NCI-H2227 treated with DMSO at 0.1 percent for 48 hours (cell line): ENCODE measurements at regions not wholly inside any gene's neighbourhood (a gene's known extent, or its start where the extent isn't known, plus 50 kb on each side); places are given as distances from the start of the nearest gene placed in this dataset.

Source experiments
- DNase-seq: peaks from one replicate; lab custom pipeline; 2025; lab: John Stamatoyannopoulos, UW

DNA sequence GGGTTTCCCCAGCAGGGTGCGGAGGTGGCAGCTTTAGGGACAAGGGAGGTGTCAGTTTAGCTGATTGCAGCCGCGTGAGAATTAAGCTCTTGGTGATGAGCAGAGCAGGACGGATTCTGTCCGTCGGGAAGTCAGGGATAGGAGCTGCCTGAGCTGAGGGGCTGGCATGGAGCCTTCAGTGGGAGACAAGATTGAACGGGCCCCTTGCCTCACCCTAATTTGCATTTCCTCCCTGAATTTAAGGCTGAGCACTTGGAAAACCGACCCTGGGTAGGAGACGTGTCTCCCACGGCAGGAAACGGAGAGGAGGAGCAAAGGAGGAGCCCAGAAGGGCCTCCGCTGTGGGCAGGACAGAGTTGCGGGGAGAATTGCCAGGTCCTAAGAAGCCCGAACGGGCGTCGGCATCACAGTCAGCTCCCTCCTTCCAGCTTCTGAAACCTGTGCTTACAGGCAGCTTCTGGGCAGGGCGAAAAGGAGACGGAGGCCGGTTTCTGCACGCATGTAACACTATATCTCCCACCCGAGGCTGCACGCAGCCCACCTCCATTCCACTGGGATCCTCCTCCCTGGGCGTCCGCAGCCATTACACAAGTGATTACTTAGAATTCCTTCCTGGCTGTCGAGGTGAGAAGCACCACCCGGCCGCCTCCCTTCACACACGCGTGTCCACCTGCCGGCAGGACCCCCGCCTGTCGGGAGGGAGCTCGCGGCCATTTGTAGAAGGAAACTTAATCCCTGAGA, 345.8 kb downstream of the BRD1 start:
- DNase-seq: no peak

DNA sequence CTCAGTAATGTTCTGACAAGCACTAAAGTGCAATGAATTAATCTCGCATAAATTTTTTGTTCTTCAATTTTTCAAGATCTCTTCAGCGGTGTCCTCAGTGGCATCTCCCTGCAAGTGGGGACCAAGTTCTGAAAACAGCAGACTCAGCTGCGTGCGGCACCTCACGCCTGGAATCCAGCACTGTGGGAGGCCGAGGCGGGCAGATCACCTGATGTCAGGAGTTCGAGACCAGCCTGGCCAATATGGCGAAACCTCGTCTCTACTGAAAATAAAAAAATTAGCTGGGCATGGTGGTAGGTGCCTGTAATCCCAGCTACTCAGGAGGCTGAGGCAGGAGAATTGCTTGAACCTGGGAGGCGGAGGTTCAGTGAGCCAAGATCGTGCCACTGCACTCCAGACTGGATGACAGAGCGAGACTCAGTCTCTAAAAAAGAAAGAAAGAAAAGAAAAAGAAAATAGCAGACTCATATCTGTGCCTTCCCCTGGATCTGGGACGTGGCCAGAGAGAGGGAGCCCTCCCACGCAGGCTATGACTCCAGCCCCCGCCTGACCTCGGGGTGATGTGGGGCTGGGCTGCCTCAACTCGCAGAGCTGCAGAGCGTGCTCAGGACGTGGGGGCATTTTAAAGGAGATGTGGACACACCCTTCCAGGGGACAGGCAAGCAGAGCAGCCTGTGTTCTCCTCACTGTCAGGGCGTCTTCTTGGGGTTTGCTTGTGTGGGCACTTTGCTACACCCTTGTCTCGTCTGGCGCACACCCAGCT, 346.6 kb downstream of the BRD1 start:
- no peak for DNase-seq

DNA sequence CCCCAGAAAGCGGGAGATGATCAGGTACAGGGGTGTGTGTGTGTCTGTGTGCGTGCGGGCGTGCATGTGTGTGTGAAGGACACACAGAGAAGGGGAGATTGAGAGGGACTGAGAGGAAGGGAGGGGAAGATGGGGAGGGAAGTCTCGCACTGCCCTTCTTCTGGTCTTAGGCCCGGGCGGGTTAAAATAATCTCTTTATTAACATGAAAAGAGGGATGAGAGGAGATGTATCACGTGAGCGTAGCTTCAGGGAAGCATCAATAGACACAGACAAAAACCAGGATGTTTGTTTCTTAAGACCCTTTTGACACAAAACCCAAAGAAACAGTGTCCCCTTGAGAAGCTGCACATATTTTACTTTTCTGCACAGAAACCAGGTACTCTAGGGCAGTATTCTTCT, 347.3 kb downstream of the BRD1 start:
- no peak for DNase-seq

DNA sequence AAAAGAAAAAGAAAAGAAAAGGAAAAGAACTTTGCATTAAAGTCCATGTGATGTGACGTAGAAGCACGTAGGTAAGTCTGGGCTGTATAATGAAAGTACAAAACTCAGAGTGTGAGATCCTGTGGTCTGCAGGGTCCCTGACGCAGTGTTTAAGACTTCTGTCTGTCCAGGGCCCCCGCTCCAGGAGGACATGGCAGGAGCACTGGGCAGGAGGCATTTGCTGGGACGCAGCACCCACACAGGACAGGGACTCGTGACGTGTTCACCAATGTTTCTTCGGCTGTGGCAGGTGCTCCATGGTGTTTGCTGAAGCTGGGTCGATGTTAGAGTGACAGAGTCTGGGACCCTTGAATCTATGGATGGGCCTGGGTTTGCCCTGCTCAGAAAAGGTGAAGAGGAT, 348.1 kb downstream of the BRD1 start:
- no peak for DNase-seq

DNA sequence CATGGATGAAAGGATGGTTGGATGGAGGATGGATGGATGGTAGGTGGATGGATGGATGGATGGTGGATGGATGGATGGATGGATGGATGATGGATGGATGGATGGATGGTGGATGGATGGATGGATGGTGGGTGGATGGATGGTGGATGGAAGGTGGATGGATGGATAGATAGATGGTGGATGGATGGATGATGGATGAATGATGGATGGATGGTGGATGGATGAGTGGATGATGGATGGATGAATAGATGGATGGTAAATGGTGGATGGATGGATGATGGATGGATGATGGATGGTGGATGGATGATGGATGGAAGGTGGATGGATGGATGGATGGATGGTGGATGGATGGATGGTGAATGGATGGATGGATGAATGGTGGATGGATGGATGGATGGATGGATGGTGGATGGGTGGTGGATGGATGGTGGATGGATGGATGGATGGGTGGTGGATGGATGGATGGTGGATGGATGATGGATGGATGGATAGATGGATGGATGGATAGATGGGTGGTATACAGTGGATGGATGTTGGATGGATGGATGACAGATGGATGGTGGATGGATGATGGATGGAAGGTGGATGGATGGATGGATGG, 350.8 kb downstream of the BRD1 start:
- no peak for DNase-seq

DNA sequence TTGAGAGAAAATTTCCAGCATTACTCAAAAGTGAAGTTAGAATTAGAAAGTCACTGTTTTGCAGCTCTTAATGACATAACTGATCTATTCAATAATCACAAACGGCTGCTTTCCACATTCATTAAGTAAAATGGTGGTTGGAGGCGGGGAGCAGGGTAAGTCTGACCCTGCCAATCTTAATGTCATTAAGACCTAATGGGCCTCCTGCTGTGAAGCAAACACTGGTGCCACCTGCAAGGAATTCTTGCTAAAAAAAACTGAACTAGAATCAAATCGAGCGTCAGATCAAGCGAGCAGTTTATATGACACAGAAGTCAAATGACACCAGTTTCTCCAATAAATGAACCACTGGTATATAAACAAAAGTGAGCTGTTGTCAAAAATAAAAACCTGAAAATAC, 351.5 kb downstream of the BRD1 start:
- no peak for DNase-seq

DNA sequence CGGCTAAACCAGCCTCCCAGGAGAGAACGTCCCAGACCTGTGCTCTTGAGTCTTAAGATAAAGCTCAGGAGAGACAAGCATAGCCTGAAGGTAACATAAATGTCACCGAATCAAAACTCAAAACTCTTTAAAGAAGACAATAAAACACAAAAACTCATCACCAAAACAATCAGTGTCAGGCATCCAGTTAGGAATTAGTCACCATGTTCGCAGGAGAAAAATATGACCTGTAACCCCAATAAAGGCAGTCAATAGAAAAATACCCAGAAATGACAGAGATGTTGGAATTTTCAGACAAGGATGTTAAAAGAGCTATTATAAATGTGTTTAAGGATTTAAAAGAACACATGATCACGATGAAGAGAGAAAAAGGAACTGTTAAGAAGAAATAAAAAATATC, 352.4 kb downstream of the BRD1 start:
- no peak for DNase-seq

DNA sequence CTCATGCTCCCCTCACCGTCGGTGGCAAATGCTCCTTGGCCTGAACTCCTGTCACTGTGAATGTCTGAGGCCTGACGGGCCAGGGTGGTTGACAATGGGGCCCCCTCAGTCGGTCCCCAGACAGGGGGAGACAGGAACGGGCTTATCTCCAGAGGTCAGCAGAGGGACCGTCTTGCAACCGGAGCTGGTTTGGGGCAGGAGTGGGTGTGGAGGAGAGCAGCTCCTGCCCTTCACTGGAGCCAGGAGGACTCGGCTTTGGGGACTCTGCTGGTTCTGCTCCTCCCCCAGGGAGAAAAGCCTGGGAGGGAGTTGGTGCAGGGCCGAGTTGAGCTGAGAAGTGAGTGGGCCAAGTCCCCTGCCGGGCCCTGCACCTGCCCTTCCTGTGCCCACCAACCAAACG, 354.4 kb downstream of the BRD1 start:
- no peak for DNase-seq

DNA sequence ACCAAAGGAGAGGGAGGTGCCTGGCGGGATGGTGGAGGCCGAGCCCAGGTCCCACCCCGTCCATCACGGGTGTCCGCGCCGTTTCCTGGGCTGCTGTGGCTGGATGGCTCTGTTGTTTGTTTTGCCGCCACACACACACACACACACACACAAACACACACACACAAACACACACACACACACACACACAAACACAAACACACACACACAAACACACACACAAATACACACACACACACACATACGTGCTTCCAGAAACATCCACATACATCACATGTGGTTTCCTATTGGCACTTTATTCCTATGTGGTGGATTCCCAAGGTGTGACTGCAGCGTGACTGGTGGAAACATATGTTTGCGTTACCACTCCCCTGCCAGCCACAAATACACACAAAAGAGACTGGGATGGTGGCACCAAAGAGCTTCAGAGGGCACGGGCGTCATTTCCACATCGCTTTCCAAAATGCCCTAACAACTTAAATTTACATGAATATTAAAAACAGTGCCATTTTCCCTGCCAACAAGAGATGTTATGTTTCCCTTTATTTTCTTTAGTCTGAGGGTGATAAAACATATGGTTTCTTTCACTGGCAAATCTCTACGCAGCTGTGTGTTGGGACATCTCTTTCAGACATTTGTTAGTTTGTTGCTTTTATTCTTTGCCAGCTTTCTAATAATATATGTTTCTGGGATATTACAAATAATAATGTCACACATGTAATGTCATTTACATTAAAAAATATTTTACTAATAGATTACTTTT, 356.8 kb downstream of the BRD1 start:
- no peak for DNase-seq

DNA sequence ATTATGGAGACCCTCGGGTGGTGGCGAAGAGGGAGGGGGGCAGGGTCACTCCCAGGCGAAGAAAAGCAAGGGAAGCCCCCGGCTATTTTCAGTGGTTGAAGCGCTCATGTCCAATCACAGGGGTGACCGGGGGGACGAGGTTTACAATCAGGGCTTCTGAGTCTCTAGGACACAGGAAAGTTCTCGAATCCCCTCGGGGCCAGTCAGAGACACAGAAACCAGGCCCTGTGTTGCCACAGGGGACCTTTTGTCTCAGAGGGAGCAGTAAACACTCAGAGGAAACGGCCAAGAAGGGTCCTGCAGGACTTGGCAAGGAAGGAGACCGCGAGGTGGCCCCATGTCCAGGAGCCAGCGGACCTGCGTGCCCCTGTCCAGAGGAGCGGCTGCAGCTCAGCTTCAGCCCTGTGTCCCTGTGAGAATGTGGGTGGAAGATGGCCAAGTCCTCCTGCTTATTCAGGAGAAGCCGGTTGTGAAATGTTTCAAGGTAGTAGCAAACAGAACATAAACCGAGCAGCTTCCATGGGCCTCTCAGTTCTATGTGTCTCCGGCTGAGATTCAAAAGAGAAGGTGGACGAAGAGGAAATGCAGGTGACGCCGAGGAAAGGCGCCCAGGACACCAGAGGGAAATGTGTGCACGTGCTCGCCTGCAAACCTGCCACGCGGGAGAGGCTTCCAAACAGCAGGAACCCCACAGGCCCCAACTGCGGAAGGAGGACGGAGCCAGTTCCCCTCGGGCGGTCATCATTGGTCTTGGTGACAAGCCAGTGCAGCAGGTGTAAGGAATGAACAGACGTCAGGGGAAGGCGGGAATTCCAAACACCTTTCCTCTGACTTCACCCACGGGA, 357.6 kb downstream of the BRD1 start:
- DNase-seq: no peak

DNA sequence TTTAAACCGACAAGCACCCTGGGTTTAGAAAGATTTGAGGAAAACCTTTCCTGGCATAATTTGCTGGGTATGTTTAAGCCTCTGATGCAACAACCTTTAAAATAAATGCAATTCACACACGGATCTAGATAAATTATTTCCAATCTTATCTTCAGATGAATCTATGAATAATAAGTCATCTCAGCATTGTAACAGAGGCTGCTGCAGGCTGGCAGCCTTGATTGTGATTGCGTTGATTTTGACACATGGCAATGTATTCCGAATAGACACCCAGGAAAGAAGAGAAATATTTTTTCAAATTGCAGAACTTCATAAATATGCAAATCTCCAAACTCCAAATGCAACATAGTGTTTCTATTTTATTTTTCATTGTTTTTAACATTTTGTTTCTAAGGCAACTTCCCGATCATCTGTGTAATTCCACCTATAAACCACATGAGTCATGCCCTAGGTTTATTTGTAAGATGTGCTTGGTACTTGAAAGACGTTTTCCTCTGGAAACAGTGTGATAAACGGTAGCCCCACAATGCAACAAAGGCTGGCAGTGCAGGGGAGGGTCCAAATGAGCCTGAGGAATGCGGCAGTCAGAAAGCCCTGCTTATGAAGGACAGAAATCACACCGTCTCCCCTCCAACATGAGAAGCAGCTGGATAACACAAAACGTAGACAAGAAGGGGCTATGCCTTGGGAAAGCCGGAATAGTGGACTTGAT, 359.0 kb downstream of the BRD1 start:
- DNase-seq: no peak

DNA sequence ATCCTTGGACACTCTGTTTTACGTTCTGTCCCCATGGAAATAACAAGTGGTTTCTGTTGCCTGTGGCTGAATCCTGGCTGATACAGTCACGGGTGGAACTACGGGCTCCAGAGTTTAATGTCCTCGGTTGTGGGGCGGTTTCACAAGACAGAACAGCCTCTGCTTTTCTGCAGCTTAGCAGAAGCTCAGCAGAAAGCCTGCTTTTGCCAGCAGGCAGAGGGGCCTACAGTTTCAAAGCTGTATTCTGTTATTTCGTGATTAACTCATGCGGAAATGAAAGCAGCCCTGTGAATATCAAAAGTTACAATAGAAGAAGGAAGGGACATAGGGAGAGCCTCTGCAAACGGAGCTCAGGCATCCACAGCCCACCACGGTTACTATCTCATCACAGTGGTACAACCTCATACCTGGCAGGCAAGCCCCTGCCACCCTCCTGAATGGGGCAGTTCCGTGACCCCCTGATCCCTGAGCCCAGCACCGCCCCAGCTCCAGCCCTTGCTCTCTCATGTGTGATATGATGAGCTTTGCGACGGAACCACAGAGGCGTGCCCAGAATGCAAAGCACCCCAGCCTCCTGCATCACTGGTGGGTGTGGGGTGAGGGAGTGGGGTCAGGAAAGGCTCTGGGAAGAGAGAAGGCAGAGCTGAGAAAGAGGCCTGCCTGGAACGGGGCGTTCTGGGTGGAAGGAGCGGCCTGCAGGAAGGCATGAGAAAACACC, 360.6 kb downstream of the BRD1 start:
- no peak for DNase-seq

DNA sequence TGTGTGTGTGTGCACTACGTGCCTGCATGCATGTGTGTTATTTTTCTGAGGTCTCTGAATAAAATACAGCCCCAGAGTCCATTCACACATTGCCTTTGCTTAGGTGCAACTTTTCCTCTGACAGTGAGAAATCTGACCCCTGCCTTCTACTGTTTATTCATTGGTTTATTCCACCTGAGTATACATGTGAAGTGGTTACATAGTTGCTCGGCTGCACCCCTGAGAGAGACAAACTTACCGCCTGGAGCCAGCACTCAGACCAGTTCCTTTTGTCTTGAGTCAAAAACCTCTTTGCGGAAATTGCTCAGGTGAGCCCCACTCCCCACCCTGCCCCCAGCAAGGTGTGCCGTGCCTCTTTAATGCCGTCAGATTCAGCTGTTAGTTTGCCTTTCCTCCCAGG, 363.6 kb downstream of the BRD1 start:
- DNase-seq: no peak

DNA sequence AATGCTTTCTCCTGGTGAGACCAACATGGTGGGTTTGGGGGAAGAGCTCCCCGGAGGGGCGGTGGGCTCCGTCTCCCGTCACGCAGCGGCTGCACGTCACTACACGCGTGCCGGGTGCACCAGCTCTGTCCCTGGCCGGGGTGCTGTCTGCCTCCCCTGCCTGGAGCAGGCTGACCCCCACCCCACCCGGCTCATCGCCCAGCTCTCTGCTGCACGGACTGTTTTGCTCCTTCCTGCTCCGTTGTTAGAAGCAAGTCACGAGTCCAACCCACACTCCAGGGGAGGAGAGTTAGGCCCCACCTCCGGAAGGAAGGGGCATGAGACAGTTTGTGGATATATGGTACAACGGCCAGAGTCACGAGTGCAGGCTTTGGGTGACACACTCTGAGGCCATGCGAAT, 364.9 kb downstream of the BRD1 start:
- no peak for DNase-seq

DNA sequence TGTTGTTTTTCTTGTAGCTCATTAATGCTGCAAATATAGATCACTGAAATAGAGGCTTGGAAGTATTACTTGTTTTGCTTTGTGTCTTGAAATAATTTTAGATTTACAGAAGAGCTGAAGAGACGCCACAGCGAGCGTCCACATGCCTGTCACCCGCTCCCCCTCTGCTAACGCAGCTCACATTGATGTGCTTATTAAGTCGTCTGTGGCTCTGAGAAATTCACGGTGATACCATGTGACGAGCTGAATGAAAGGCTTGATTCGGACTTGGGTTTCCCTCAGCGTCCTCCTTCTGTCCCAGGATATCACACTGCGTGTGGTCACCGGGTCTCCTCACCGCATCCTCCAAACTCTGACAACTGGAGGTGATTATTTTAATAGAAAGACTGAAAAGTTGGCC, 365.4 kb downstream of the BRD1 start:
- DNase-seq: no peak

DNA sequence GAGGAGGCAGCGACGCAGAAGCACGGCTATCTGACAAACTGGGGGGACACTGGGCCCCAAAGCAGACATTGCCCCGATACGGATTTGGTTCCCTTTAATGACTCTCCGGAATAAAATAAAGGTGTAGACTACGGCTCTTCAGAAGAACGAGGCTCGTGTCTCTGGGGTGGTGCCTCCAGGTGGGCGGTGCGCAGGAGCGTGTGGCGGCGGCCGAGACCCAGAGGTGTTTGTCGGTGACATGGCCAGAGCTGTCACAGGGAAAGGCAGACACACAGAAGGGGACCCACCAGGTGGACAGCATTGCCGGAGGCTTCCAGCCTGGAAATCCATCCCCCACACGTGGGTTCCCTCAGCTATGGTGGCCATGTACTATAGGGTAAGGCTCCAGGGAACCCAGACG, 366.0 kb downstream of the BRD1 start:
- no peak for DNase-seq

DNA sequence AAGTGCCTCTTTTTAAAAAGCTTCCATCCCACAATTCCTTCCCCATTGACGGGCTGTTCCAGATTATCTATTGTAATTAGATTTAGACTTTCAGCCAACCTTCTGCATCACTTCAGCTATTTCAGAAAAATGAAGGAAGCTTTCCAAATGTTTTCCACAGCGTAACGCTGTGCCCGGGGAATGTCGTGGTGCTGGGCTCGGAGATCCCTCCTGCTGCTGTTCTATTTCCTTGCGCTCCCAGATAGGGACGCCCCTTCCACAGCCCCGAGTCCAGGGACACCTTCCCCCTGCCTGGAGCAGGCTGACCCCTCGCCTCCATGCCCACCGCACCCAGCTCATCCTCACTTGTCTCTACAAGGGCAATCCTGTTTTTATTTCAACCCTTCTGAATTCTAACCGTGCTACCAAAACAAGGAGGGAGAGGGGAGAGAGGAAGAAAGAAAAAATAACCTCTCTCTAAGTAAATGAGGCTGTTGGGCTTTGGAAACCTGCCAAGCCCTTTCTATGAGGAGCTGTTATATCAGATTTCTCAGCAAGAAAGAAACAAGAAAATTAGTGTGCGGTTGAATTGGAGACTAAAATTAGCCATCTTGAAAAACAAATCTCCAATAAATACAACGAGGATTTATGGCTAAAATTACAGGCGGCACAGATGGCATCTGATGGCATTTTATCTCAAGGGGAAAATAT, 366.9 kb downstream of the BRD1 start:
- DNase-seq: no peak

DNA sequence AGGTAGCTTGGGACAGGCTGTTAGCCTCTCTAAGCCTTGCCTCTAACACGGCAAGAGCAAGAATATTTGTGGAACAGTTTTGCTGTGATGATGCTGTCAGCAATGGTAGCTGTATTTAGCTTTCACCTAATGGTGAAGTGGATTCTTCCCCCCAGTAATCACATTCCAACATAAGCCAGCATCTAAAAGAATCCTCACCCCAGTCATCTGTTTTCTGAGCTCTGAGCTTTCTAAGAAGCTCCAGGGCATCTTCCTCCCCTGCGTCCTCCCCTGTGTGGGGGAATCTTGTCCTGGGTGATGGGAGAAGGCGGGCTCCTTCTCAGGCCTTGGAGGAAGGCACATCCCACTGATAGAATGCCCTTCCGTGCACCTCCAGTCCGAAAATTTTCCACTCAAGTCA, 367.6 kb downstream of the BRD1 start:
- DNase-seq: no peak

DNA sequence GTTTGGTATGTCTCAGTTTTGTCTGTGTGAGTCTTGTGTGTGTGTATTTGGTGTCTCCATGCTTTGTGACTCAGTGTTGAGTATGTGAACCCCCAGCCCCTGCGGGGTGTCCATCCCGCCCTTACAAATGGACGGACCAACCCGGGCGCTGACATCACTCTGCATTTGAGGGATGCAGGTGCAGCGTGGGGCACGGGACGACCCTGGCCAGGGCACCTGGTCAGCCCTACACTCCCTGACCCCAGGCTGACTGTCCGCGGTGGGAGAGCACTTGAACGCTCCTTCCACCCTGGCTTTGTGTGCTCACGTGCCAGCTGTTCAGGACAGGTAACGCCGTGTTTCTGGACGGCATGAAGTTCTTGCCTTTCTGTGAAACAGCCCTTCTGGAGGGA, 369.0 kb downstream of the BRD1 start:
- no peak for DNase-seq
